K562 (cell line): ENCODE measurements at regions not wholly inside any gene's neighbourhood (a gene's known extent, or its start where the extent isn't known, plus 50 kb on each side); places are given as distances from the start of the nearest gene placed in this dataset.
A peak's percentile ranks its signal among the peaks of the same experiment; 100 is the strongest.

Experiments
- CBFA2T2 ChIP-seq: fragments of 450-650 bp; conservative IDR thresholded peaks from 2 replicates; pipeline ENCODE4 v1.6.1; 2017; ENCODE audit warnings: mild to moderate bottlenecking
- ESRRA ChIP-seq: fragments of 450-650 bp; IDR thresholded peaks from 2 replicates; pipeline ENCODE4 v1.6.1; 2014; ENCODE audit warnings: low read depth, mild to moderate bottlenecking, moderate library complexity, borderline replicate concordance
- HMGN3 ChIP-seq: IDR thresholded peaks from 2 replicates; pipeline ENCODE4 v1.6.1; 2011; ENCODE audit warnings: borderline replicate concordance, low read depth, mild to moderate bottlenecking, mixed read lengths, low read length; ENCODE audit not compliant: insufficient read length; ENCODE audit errors: extremely low read depth
- NEUROD1 ChIP-seq: fragments of 150-350 bp; IDR thresholded peaks from 2 replicates; pipeline ENCODE4 v1.6.1; 2014; ENCODE audit warnings: borderline replicate concordance, low read length, low read depth; ENCODE audit not compliant: partially characterized antibody
- SIN3B ChIP-seq: fragments of 450-650 bp; IDR thresholded peaks from 2 replicates; pipeline ENCODE4 v1.6.1; 2017; ENCODE audit warnings: low read depth, mild to moderate bottlenecking, moderate library complexity
- SRF ChIP-seq, 2 experiments: fragments of 250-450, 450-650 bp in 1 of 2; sonication (Bioruptor Pico) in 1 of 2; sonication (generic) in 1 of 2; formaldehyde crosslinking; IDR thresholded peaks; 2 replicates each; pipeline versions ENCODE4 v1.5.0 to v1.5.1; 2020 to 2022; ENCODE audit warnings: mild to moderate bottlenecking in 1 of 2, missing genetic modification reagents in 1 of 2
- TRIM24 ChIP-seq, 2 experiments: fragments of 450-650 bp; IDR thresholded peaks; 2 replicates each; pipeline ENCODE4 v1.6.1; 2016
- ZFP1 ChIP-seq: fragments of 450-650 bp; formaldehyde crosslinking; IDR thresholded peaks from 2 replicates; pipeline ENCODE4 v1.4.0; 2020; ENCODE audit warnings: mild to moderate bottlenecking, mixed read lengths
- ZNF316 ChIP-seq: fragments of 450-650 bp; IDR thresholded peaks from 2 replicates; pipeline ENCODE4 v1.6.1; 2016
- TF ChIP-seq, protein P1 (sequence below): fragments of 250-450 bp; sonication (Bioruptor Pico); IDR thresholded peaks from 2 replicates; pipeline ENCODE4 v1.5.0; 2021
- TF ChIP-seq, protein P2 (sequence below), 2 experiments: fragments of 450-650 bp in 1 of 2; sonication (generic) in 1 of 2; formaldehyde crosslinking in 1 of 2; IDR thresholded peaks; 2 replicates each; pipeline versions ENCODE4 v1.7.1 to v1.9.0; 2016 to 2022; ENCODE audit warnings: inconsistent platforms in 1 of 2, mild to moderate bottlenecking in 1 of 2, missing genetic modification reagents in 1 of 2
- TF ChIP-seq, protein P3 (sequence below): fragments of 450-650 bp; IDR thresholded peaks from 2 replicates; pipeline ENCODE4 v1.6.1; 2017; ENCODE audit warnings: antibody characterized with exemption, mild to moderate bottlenecking

DNA sequence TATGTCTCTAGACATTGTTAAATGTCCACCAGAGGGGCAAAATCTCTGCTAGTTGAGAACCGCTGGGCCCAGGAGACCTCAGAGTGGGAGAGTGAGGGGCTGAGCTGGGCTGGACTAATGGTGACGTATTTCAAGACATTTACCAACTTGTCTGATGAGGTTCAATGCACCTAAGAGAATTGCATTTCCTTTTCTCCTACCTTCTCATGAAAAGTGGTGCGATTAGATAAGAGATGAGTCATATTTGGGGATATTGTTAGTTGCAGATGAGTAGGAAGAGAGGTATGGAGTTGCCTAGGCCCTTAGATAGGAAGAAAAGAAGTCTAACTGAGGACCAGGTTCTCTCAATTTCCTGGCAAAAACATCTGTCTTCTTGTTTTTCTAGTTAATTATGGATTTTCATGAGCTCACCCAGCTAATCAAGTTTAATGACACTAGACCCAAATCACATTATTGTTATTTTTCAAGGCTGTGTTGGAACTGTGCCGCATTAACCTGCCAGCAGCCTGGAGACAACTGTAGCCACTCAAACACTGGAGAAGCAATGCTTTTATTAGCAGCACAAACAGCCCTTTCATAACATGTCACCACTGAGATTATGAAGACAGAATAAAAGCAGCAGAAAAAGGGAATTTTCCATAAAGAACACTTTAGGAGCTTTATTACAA is 144.2 kb downstream of the PDCD6IP start (continued):
- TF ChIP-seq, protein P1, sequence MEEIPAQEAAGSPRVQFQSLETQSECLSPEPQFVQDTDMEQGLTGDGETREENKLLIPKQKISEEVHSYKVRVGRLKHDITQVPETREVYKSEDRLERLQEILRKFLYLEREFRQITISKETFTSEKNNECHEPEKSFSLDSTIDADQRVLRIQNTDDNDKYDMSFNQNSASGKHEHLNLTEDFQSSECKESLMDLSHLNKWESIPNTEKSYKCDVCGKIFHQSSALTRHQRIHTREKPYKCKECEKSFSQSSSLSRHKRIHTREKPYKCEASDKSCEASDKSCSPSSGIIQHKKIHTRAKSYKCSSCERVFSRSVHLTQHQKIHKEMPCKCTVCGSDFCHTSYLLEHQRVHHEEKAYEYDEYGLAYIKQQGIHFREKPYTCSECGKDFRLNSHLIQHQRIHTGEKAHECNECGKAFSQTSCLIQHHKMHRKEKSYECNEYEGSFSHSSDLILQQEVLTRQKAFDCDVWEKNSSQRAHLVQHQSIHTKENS (CRISPR knock-in tag), result no peak
- peak; percentile 49 for TF ChIP-seq NEUROD1
- 0 out of 2 replicates have a peak, but pooled peaks have one; percentile 4 for TF ChIP-seq ZNF316
- TF ChIP-seq SIN3B, result no peak
- TF ChIP-seq, protein P2, sequence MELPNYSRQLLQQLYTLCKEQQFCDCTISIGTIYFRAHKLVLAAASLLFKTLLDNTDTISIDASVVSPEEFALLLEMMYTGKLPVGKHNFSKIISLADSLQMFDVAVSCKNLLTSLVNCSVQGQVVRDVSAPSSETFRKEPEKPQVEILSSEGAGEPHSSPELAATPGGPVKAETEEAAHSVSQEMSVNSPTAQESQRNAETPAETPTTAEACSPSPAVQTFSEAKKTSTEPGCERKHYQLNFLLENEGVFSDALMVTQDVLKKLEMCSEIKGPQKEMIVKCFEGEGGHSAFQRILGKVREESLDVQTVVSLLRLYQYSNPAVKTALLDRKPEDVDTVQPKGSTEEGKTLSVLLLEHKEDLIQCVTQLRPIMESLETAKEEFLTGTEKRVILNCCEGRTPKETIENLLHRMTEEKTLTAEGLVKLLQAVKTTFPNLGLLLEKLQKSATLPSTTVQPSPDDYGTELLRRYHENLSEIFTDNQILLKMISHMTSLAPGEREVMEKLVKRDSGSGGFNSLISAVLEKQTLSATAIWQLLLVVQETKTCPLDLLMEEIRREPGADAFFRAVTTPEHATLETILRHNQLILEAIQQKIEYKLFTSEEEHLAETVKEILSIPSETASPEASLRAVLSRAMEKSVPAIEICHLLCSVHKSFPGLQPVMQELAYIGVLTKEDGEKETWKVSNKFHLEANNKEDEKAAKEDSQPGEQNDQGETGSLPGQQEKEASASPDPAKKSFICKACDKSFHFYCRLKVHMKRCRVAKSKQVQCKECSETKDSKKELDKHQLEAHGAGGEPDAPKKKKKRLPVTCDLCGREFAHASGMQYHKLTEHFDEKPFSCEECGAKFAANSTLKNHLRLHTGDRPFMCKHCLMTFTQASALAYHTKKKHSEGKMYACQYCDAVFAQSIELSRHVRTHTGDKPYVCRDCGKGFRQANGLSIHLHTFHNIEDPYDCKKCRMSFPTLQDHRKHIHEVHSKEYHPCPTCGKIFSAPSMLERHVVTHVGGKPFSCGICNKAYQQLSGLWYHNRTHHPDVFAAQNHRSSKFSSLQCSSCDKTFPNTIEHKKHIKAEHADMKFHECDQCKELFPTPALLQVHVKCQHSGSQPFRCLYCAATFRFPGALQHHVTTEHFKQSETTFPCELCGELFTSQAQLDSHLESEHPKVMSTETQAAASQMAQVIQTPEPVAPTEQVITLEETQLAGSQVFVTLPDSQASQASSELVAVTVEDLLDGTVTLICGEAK (IDR thresholded peaks at IDR 0.05), result no peak
- TF ChIP-seq, protein P2 (CRISPR knock-in tag; IDR thresholded peaks at IDR 0.05), result no peak
- no peak for TF ChIP-seq ZFP1 (CRISPR knock-in tag)
- TF ChIP-seq SRF (CRISPR knock-in tag; IDR thresholded peaks at IDR 0.05), result peak in 1 of 2 experiments; percentile 41; a peak in 1 of 4 replicates
- peak; percentile 81 for TF ChIP-seq CBFA2T2
- TF ChIP-seq, protein P3, sequence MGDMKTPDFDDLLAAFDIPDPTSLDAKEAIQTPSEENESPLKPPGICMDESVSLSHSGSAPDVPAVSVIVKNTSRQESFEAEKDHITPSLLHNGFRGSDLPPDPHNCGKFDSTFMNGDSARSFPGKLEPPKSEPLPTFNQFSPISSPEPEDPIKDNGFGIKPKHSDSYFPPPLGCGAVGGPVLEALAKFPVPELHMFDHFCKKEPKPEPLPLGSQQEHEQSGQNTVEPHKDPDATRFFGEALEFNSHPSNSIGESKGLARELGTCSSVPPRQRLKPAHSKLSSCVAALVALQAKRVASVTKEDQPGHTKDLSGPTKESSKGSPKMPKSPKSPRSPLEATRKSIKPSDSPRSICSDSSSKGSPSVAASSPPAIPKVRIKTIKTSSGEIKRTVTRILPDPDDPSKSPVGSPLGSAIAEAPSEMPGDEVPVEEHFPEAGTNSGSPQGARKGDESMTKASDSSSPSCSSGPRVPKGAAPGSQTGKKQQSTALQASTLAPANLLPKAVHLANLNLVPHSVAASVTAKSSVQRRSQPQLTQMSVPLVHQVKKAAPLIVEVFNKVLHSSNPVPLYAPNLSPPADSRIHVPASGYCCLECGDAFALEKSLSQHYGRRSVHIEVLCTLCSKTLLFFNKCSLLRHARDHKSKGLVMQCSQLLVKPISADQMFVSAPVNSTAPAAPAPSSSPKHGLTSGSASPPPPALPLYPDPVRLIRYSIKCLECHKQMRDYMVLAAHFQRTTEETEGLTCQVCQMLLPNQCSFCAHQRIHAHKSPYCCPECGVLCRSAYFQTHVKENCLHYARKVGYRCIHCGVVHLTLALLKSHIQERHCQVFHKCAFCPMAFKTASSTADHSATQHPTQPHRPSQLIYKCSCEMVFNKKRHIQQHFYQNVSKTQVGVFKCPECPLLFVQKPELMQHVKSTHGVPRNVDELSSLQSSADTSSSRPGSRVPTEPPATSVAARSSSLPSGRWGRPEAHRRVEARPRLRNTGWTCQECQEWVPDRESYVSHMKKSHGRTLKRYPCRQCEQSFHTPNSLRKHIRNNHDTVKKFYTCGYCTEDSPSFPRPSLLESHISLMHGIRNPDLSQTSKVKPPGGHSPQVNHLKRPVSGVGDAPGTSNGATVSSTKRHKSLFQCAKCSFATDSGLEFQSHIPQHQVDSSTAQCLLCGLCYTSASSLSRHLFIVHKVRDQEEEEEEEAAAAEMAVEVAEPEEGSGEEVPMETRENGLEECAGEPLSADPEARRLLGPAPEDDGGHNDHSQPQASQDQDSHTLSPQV, result peak; percentile 64
- peak; percentile 67 to 68; a peak in 3 of 4 replicates for TF ChIP-seq TRIM24 (IDR thresholded peaks at IDR 0.05)
- TF ChIP-seq HMGN3, result no peak
- TF ChIP-seq ESRRA, result no peak
